RWPE1 (cell line): ENCODE measurements at regions not wholly inside any gene's neighbourhood (a gene's known extent, or its start where the extent isn't known, plus 50 kb on each side); places are given as distances from the start of the nearest gene placed in this dataset.

Source experiments
- CTCF ChIA-PET: fragments of 350-600 bp; sonication (Branson Sonifier 250); formaldehyde crosslinking; extraction: SDS; loops from one replicate; lab custom pipeline; 2021; lab: Yijun Ruan, JAX
- POLR2A ChIA-PET: fragments of 400-600 bp; formaldehyde crosslinking; extraction: SDS; loops from one replicate; lab custom pipeline; 2020; ENCODE audit warnings: antibody characterized with exemption; ENCODE audit not compliant: low non-redundant PET; lab: Yijun Ruan, JAX
- DNase-seq: peaks from one replicate; pipeline ENCODE4 v3.0.0; 2012; ENCODE audit warnings: low spot score
- H3K27ac ChIP-seq: fragments of 450-650 bp; 2 replicates; pipeline ENCODE4 v1.5.1; 2017
- CTCF ChIP-seq: fragments of 450-650 bp; conservative IDR thresholded peaks from 2 replicates; pipeline ENCODE4 v1.5.1; 2017; ENCODE audit warnings: low read depth, mild to moderate bottlenecking

GRCh38 chr16:73364413-73364812 is 316.5 kb upstream of the ZFHX3 start:
- CTCF ChIA-PET, result no interaction called here
- DNase-seq, result no peak
- POLR2A ChIA-PET, result no interaction called here
- no peak for TF ChIP-seq CTCF
- H3K27ac ChIP-seq, result no peak overlapping the region

- DNase-seq, result no peak
- H3K27ac ChIP-seq, result no peak overlapping the region
- CTCF ChIA-PET, result no interaction called here
- no peak for TF ChIP-seq CTCF
- POLR2A ChIA-PET, result no interaction called here
These were observed 313.1 kb upstream of the ZFHX3 start for GRCh38 chr16:73361061-73361460.

GRCh38 chr16:73356401-73357079 is 308.6 kb upstream of the ZFHX3 start:
- no peak for TF ChIP-seq CTCF
- ChIA-PET POLR2A (no interaction called here), CTCF (no interaction called here)
- no peak for DNase-seq
- no peak overlapping the region for H3K27ac ChIP-seq

- POLR2A ChIA-PET, result no interaction called here
- CTCF ChIA-PET, result no interaction called here
- no peak overlapping the region for H3K27ac ChIP-seq
- no peak for DNase-seq
- TF ChIP-seq CTCF, result no peak
These were observed 308.1 kb upstream of the ZFHX3 start for GRCh38 chr16:73355981-73356380.

GRCh38 chr16:73354434-73354833 is 306.5 kb upstream of the ZFHX3 start:
- no peak overlapping the region for H3K27ac ChIP-seq
- CTCF ChIA-PET, result no interaction called here
- POLR2A ChIA-PET, result no interaction called here
- DNase-seq, result no peak
- no peak for TF ChIP-seq CTCF

- POLR2A ChIA-PET, result no interaction called here
- CTCF ChIA-PET, result no interaction called here
- DNase-seq, result no peak
- no peak for TF ChIP-seq CTCF
- no peak overlapping the region for H3K27ac ChIP-seq
These were observed 303.0 kb upstream of the ZFHX3 start for GRCh38 chr16:73350707-73351452.
